Panc1 (cell line): ENCODE measurements at regions not wholly inside any gene's neighbourhood (a gene's known extent, or its start where the extent isn't known, plus 50 kb on each side); places are given as distances from the start of the nearest gene placed in this dataset.

Experiments used
- ATAC-seq: fragments of 200-7000 bp; cut with Tn5 transposase; 2 replicates; pipeline ENCODE4 v1.9.1; 2020; ENCODE audit warnings: mild to moderate bottlenecking, moderate library complexity
- BruUV-seq: library from RNA; stranded (reverse); fragments of 400-500 nt; replicated peaks from 2 replicates; lab custom pipeline; 2021; lab: Mats Ljungman, UMichigan
- CTCF ChIA-PET: fragments of 300-600 bp; sonication (Branson Sonifier 250); formaldehyde crosslinking; loops from one replicate; lab custom pipeline; 2022; ENCODE audit warnings: antibody characterized with exemption; lab: Charles Lee
- POLR2A ChIA-PET: fragments of 300-600 bp; sonication (Branson Sonifier 250); formaldehyde crosslinking; loops from one replicate; lab custom pipeline; 2022; ENCODE audit warnings: antibody characterized with exemption; lab: Charles Lee
- DNase-seq: peaks from one replicate; pipeline ENCODE4 v3.0.0-alpha.2; 2010; ENCODE audit warnings: low read depth, low spot score
- H3K27ac ChIP-seq: 2 replicates; pipeline ENCODE4 v1.5.1; 2011; ENCODE audit warnings: mild to moderate bottlenecking, low read length, inconsistent platforms
- H3K27me3 ChIP-seq: fragments of 200-500 bp; sonication (Bioruptor generic); 2 replicates; pipeline ENCODE4 v1.6.0; 2014; ENCODE audit warnings: low read length, inconsistent platforms; ENCODE audit not compliant: control insufficient read depth, insufficient read depth
- H3K36me3 ChIP-seq: fragments of 200-500 bp; sonication (Bioruptor generic); 2 replicates; pipeline ENCODE4 v1.5.1; 2014; ENCODE audit warnings: inconsistent platforms, mild to moderate bottlenecking, low read length, moderate library complexity; ENCODE audit not compliant: control insufficient read depth, insufficient read depth
- H3K4me1 ChIP-seq: 2 replicates; pipeline ENCODE4 v1.5.1; 2011; ENCODE audit warnings: inconsistent platforms, mild to moderate bottlenecking, low read length, moderate library complexity; ENCODE audit not compliant: control insufficient read depth, insufficient read depth
- H3K4me3 ChIP-seq, 2 experiments: 2 replicates each; pipeline ENCODE4 v1.5.1; 2011 to 2012; ENCODE audit warnings: low read depth in 2 of 2, low read length in 2 of 2, mild to moderate bottlenecking in 2 of 2, inconsistent platforms in 1 of 2, moderate library complexity in 1 of 2
- H3K9me3 ChIP-seq: fragments of 200-500 bp; sonication (Bioruptor generic); 2 replicates; pipeline ENCODE4 v1.5.1; 2014; ENCODE audit warnings: low read depth, mild to moderate bottlenecking, inconsistent platforms, low read length, moderate library complexity; ENCODE audit not compliant: control insufficient read depth, insufficient read depth
- POLR2AphosphoS5 ChIP-seq: IDR thresholded peaks from 2 replicates; pipeline ENCODE4 v1.6.1; 2012; ENCODE audit warnings: mild to moderate bottlenecking, low read depth, low read length, moderate library complexity
- SIN3A ChIP-seq: IDR thresholded peaks from 2 replicates; pipeline ENCODE4 v1.6.1; 2012; ENCODE audit warnings: low read depth, mild to moderate bottlenecking, low read length, moderate library complexity, borderline replicate concordance; ENCODE audit not compliant: insufficient read depth
- TCF7L2 ChIP-seq: IDR thresholded peaks from 2 replicates; pipeline ENCODE4 v1.6.1; 2011; ENCODE audit warnings: mild to moderate bottlenecking, low read depth, low read length, inconsistent platforms
- in situ Hi-C: cut with HindIII; loops from 2 replicates; pipeline ENCODE4 v1.10.0; 2016; ENCODE audit warnings: low sequenced_read_pairs, low pct_unique_long_range_greater_than_20kb
- intact Hi-C: fragments of 100-400 bp; cut with micrococcal nuclease; formaldehyde crosslinking; loops from one replicate; pipeline ENCODE4 v1.10.0; 2022; ENCODE audit not compliant: unreplicated experiment
- TF ChIP-seq, protein P1 (sequence below), 2 experiments: IDR thresholded peaks; 2 replicates each; pipeline ENCODE4 v1.6.1; 2011 to 2012; ENCODE audit warnings: low read depth in 2 of 2, control low read depth in 1 of 2, low read length in 1 of 2, mild to moderate bottlenecking in 1 of 2, moderate library complexity in 1 of 2; ENCODE audit not compliant: insufficient read depth in 1 of 2
- TF ChIP-seq, protein P2 (sequence below): fragments of 450-650 bp; IDR thresholded peaks from 2 replicates; pipeline ENCODE4 v1.5.1; 2017; ENCODE audit warnings: mild to moderate bottlenecking

DNA sequence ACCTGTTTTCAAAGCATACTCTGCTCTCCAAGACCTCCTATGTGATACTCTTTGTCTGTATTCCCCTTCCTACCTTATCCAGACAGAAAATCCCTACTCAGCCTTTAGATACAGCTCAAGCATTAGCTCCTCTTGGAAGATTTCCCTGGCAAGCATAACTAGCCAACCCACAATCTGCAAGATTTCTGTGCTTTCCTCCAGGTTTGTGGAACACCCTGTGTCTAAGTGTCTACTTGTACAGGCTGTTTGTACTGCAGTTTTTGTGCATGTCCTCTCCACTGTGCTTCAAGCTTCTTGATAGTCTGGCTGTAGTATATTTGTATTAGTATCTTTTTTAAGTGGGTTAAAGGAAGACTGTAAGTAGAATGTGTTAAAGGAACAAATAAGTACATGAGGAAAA is 203.7 kb downstream of the RFC3 start:
- DNase-seq: no peak
- BruUV-seq: no TSS peak
- Histone ChIP-seq H3K27me3 (no peaks in the 10 kb centered on the region), H3K4me1 (no peaks in the 10 kb centered on the region), H3K27ac (no peak overlapping the region), H3K9me3 (no peaks in the 10 kb centered on the region), H3K4me3 (no peak overlapping the region), H3K36me3 (no peaks in the 10 kb centered on the region)
- ChIA-PET CTCF (no interaction called here), POLR2A (no interaction called here)
- ATAC-seq: no peak
- TF ChIP-seq, protein P1, sequence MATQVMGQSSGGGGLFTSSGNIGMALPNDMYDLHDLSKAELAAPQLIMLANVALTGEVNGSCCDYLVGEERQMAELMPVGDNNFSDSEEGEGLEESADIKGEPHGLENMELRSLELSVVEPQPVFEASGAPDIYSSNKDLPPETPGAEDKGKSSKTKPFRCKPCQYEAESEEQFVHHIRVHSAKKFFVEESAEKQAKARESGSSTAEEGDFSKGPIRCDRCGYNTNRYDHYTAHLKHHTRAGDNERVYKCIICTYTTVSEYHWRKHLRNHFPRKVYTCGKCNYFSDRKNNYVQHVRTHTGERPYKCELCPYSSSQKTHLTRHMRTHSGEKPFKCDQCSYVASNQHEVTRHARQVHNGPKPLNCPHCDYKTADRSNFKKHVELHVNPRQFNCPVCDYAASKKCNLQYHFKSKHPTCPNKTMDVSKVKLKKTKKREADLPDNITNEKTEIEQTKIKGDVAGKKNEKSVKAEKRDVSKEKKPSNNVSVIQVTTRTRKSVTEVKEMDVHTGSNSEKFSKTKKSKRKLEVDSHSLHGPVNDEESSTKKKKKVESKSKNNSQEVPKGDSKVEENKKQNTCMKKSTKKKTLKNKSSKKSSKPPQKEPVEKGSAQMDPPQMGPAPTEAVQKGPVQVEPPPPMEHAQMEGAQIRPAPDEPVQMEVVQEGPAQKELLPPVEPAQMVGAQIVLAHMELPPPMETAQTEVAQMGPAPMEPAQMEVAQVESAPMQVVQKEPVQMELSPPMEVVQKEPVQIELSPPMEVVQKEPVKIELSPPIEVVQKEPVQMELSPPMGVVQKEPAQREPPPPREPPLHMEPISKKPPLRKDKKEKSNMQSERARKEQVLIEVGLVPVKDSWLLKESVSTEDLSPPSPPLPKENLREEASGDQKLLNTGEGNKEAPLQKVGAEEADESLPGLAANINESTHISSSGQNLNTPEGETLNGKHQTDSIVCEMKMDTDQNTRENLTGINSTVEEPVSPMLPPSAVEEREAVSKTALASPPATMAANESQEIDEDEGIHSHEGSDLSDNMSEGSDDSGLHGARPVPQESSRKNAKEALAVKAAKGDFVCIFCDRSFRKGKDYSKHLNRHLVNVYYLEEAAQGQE (IDR thresholded peaks at IDR 0.05; ENCODE audit: insufficient read depth in 1 of 2, low read depth in 2 of 2, low read length in 1 of 2): no peak
- TF ChIP-seq TCF7L2 (no peak), POLR2AphosphoS5 (no peak), SIN3A (no peak)
- TF ChIP-seq, protein P2, sequence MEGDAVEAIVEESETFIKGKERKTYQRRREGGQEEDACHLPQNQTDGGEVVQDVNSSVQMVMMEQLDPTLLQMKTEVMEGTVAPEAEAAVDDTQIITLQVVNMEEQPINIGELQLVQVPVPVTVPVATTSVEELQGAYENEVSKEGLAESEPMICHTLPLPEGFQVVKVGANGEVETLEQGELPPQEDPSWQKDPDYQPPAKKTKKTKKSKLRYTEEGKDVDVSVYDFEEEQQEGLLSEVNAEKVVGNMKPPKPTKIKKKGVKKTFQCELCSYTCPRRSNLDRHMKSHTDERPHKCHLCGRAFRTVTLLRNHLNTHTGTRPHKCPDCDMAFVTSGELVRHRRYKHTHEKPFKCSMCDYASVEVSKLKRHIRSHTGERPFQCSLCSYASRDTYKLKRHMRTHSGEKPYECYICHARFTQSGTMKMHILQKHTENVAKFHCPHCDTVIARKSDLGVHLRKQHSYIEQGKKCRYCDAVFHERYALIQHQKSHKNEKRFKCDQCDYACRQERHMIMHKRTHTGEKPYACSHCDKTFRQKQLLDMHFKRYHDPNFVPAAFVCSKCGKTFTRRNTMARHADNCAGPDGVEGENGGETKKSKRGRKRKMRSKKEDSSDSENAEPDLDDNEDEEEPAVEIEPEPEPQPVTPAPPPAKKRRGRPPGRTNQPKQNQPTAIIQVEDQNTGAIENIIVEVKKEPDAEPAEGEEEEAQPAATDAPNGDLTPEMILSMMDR: no peak
- in situ Hi-C loops (no loop called here), intact Hi-C loops (no loop called here)

DNA sequence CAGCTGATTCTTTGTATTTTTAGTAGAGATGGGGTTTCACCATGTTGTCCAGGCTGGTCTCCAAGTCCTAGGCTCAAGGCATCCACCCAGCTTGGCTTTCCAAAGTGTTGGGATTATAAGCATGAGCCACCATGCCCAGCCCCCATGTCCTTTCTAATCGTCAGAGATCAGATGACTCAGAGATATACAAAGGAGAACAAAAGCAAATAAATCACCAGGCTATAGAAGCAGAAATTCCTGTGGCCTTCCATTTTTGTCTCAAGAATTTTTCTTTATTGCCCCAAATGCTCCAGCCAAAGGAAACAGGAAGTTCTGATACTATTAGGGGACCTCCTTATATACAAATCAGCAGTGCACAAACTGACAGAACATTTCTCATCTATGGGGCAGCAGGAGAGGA is 207.8 kb downstream of the RFC3 start:
- no peak overlapping the region for H3K27ac ChIP-seq
- DNase-seq (no peak), ATAC-seq (no peak)
- H3K9me3 ChIP-seq: no peaks in the 10 kb centered on the region
- H3K4me1 ChIP-seq: no peaks in the 10 kb centered on the region
- in situ Hi-C loops: no loop called here
- intact Hi-C loops: no loop called here
- BruUV-seq: no TSS peak
- CTCF ChIA-PET: no interaction called here
- H3K36me3 ChIP-seq: no peaks in the 10 kb centered on the region
- TF ChIP-seq POLR2AphosphoS5 (no peak), TCF7L2 (no peak), SIN3A (no peak)
- TF ChIP-seq, protein P2: no peak
- TF ChIP-seq, protein P1 (IDR thresholded peaks at IDR 0.05; ENCODE audit: insufficient read depth in 1 of 2, low read depth in 2 of 2, low read length in 1 of 2): no peak
- H3K4me3 ChIP-seq: no peak overlapping the region
- no peaks in the 10 kb centered on the region for H3K27me3 ChIP-seq
- POLR2A ChIA-PET: no interaction called here
